GM21515 (cell line): ENCODE measurements at regions not wholly inside any gene's neighbourhood (a gene's known extent, or its start where the extent isn't known, plus 50 kb on each side); places are given as distances from the start of the nearest gene placed in this dataset.

Experiments
- ATAC-seq: cut with Tn5 transposase; IDR thresholded peaks from one replicate; pipeline ENCODE4 v1.9.1; 2021; ENCODE audit not compliant: unreplicated experiment

DNA sequence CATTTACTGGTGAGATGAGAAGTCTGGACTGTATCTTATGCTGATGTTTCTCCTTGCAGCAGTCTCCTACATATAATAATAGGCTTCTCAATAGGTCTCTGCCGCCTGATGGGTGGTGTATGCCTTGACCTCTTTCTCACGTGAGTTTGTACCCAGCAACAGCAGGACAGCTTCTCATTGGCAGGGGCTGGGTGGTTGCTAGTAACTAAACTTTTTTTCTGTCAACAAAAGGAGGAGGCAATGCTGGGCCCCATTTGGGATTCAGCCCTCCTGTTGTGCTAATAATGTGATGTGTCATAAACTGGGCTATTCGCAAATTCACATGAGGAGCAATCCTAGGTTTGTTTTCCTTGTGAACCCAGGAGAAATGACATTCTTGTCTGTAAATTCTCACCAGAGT lies 533.6 kb downstream of the GATA3 start:
- no peak for ATAC-seq

DNA sequence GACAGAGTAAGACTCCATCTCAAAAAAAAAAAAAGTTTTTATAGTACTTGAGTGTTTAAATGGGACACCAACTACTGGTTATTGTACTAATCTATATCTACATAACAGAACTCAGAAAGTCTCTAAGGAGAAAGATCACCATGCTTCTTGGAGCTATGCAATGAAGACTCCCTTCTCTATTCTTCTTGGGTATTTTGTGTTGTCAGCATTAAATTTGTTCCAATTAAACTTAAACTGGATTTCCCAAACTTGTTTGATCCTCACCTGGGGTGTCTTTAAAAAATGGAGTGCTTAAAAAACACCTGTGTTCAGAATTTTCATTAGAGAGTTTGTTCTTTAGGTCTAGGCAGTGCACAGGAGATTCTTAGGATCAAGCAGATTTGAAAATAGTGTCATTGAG lies 536.0 kb downstream of the GATA3 start:
- no peak for ATAC-seq

DNA sequence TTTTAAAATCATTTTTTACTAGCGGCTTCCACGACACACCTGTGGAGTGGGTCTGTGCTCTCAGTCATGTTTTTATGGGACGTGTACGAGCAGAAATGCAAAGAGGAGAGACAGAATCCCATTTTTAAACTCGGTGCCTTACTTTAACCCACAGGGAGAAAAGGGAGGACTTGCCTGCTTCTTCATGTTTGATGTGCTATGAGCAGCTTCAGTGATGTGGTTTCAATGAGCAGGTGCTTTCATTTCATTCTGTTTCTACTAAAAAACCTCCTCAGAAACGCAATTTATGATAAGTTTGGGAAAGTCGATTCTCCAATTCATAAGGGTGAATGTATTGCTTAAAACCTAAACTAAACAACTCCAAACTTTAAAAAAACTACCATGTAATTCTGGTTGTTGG lies 537.2 kb downstream of the GATA3 start:
- no peak for ATAC-seq

DNA sequence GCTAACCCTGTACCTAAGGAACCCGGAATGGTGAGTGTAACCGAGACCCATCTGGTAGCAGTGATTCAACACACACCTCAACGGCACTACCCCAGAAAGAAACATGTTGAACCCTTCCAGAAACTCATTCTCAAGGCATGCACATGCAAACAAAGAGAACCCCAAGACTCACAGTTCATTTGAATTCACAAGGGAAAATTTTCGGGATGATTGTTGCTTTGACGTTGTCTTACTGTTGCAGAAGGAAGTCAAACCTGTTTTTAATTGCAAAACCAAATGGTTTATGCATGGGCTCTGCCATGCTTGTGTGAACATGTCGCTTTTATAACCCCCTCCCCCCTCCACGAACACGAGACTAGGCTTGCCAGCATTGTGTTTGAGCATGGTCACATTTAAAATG lies 539.7 kb downstream of the GATA3 start:
- ATAC-seq, result no peak

DNA sequence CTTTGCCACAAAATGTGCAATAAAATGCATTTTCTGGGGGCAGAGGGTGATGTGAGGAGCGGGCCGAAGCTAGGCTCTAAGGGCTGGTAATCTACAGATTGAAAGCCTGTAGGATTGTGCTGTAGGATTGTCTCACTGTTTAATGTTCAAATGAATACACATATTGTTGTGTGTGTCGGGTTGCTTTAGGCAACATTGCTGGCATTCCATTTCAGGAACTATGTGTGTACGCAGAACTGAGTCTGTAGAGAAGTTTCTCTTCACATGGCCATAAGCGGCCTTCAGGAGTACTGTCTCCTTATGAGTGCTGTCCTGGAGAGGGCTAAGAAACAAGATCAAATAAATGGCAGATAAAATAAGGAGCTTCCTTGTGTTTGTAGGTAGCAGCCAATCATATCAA lies 540.2 kb downstream of the GATA3 start:
- no peak for ATAC-seq

DNA sequence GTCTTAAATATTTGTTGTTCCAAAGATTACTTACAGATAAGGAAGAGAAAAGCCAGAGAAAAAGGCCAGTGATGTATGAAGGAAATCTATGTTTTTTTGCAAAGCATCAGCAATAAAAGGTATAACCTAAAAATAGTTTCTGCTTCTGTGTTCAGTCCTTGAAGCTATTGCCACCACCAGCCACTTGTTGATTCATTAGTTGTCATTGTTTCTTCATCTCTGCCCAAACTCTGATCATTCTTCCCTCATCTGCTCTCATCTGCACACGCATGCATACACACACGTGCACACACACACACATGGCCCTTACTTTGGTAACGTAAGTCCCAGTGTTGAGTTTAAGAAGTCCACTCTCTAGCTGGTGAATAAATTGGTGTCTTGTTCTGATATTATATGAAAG lies 540.7 kb downstream of the GATA3 start:
- ATAC-seq, result no peak

DNA sequence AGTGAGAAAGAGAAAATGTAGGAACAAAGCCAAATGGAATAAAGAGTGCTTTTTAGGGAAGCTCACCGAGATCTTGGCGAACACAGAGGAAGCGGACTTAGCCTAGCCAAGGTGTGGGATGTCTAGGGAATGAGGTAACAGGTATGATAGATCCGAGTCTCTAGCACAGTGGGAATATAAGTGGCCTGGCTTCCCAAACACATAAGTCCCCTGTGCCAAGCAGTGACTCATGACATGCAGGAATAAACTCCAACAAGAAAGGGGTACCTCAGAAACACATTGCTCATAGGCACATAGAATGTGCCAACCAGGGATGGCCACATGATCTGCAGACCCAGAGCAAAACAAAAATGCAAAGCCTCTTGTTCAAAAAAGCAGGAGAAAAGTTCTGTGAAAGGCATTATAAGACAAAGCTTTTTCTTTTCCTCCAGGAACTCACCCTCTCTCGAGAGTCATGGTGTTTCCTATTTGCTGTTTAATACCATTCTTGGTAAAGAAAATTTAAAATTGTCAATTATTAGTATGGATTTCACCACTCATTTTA lies 542.5 kb downstream of the GATA3 start:
- ATAC-seq, result no peak

DNA sequence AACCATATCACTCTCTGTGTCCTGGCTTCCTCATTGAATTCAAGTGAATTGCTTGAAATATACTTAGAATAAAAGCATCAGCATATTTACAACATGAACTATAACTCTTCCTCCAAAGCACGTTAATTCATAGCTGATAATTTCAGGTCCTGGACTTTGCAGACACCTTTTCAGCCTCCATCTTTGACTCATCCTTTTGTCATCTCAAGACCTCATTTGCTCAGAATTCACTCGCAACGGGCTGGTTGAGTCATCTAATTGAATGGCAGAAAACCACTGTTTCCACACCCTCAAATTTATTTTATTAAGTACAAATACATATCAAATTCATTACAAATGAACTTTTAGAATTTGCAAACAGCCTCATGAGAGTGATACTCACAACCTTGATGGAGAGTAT lies 545.7 kb downstream of the GATA3 start:
- ATAC-seq, result no peak

DNA sequence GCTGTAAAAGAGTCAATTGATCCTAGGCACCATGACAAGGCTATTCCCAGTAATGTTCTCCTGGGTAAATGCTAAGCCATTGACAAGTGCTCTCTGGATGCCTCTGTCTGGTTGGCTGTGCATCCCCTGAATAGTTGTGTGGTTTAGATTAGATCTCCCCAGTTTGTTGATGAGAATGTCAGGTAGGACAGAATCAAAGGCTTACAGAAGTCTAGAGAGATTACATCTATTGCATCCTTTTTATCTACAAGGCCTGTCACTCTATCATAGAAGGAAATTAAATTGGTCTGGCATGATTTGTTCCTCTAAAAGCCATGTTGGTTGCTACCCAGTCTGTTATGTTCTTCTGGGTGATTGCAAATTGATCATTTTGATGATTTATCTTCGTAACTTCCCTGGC lies 548.3 kb downstream of the GATA3 start:
- no peak for ATAC-seq

DNA sequence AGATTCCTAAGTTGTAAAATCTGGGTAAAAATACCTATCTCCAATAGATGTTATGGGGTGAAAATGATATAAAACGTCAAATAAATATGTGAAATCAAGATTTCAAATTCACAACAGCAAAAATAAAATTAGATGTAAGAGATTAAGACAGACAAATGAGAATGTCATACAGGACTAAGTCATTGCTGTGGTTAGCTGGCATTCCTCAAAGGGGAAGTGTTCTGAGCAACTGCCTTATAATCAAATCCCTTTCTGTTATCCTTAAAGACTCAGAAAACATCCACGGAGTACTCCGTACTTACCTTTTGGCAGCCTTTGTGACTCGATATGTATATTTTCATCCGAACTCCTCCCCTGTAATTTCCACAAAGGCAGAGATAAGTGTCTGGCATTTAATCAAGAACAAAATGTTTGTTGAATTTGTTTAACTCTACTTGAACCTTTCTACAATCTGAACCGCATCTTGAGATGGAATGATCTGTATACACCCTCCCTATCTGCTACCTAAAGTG lies 559.6 kb downstream of the GATA3 start:
- ATAC-seq, result no peak

DNA sequence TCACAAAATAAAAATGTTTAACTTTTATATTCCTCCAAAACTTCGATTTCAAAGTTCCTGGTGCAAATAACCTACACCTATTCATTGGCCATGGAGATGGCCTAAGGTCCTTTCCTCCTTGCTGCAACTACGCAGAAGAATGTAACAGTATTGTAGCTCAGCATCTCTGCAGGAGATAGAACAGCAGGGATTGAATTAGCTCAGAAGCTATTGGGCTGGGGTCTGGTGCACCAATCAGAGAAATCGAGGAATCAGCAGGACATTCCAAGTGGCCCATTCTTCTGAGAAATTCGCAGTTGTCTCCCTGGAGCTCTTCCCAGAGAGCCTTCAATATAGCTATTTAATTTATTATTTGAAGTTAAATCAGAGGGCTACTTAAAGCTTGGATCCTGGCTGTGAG lies 560.6 kb downstream of the GATA3 start:
- no peak for ATAC-seq

DNA sequence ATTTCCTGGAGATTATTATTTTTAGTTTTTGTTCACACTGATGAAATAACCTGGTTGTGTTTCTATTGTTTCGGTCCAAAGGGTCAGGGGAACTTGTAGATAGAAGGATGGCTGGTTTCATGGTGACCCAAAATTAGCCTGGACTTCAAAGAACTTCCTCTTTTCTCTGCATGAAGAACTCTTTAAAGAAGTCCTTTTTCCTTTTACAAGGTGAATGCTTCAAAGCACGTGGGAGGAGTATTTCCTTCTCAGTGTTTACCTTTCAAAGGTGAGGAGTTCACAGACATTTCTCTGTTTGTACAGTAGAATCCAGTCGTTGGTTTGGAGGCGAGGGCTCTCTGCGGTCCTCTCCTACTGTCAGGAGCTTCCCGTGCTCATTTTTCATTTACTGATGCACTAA lies 561.7 kb downstream of the GATA3 start:
- no peak for ATAC-seq

DNA sequence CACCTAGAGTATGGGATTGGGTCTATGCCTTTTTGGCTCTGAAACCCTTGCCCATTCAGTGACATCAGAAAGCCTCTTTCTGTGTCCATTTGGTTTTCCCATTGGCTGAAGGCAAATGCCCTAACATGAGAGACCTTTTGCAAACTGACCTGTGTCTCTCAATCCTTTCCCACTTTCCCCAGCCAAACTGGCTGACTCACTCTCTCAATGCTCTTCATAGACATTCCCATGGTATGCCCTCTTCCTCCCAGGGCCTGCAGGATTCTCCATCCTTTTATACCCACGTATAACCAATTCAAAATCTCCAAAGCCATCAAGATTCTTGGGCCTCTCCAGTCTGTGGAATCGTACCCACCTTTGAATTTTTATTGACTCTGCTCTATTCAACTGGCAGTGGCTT lies 563.3 kb downstream of the GATA3 start:
- ATAC-seq, result no peak

DNA sequence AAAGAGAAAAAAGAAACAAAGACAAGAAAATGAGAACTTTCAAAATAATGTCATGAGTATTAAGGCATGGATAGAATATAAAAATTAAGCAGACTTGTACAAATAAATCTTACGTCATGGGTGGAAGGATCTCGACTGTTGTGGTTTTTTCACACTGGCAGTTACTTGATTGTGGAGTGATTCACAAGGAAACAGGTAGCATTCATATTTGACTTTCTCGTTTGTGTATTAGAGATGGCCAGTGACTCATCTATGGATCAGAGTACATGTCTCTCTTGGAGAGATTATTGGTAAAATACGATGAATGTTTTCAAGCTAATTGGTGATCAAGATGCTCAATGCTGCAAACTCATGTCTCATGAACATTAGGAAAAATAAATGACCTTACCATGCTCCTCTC lies 564.3 kb downstream of the GATA3 start:
- ATAC-seq, result no peak

DNA sequence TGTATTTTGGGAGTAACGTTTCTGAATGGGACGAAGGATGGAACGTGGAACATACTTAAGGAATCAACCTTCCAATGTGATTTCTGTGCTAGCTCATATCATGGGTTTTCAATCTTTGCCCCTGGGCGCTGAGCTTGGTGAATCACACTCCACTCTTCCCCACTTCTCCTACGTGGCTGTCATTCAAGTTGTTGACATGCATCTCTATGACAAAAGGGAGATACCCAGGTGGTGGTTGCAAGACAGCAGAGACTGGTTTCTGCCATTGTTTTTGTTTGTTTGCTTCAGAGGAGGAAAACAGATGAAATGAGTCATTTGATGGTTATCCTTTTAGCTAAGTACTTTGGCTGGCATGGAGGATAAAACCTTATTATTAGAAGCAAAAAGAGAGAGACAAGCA lies 573.9 kb downstream of the GATA3 start:
- ATAC-seq, result no peak

DNA sequence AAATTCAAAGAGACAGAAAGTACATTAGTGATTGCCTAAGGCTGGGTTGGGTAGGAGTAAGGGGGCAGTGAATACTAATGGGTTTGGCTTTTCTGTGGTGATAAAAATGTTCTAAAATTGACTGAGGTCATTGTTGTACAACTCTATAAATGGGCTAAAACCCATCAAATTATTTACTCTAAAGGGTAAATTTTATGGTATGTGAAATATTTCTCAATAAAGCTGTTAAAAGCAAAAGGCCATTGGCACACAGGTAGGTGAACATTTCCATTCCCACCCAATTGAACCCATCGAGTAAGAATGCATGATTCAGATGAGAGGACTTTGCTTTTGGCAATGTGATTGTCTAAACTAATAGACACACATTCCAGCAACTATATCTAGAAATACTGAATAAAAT lies 579.4 kb downstream of the GATA3 start:
- ATAC-seq, result no peak

DNA sequence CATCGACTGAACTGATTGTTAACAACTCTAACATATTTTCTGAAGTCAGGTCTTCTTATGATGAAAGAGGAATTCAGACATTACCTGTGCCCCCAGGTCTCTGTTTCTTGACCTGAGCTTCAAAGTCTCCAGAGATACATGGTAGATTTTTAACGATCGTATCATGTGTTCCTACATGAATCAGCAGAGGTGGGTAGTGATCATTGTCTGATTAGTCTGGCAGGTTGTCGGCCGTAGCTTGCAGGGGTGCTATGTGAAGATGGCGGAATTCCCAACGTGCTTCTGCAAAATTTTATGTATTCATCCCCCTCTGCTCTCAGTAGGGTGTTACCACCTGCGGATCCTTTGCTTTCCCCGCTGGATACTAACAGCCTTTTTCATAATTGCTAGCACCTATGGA lies 581.9 kb downstream of the GATA3 start:
- no peak for ATAC-seq

DNA sequence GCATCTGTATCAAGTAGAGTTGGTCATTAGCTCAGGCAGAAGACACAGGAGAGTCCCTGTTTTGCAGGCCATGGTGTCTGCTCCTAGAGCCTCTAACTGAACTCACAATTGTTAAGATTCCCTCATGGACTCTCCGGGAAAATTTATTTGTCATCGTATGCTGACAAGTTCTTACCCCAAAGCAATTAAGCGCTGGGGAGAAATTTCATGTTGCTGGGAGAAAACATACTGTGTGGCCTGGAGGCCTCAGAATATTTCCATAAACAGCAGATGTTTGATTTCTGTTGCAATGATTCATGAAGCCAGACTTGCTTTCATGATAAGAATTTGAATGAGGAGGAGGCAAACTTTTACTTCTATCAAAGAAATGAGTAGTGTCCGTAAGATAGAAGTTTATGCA lies 583.2 kb downstream of the GATA3 start:
- ATAC-seq, result no peak

DNA sequence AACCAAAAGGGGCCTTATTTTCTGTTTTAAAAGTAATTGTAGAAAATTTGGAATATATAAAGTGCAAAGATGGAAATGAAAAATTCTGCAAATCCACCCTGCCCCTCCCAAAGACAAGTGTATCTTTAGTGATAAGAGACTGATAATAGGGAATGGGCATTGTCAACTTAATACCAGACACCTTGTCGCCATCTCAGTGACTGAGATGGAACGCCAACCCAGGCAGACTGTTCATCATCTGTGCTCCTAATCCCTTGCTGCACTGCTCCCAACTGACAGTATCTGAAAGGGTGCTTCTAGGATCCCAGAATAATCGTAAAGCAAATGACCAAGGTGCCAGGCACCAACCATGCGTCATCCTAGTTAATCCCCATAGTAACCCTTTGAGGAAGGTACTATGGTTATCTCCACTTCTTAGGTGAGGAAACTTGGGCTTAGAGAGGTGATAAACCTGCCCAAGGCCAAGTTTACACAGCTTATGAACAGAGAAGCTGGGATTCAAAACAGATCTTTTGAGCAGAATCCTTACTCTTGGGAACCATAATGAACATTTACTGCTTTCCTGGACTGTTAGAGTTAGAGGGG lies 583.7 kb downstream of the GATA3 start:
- no peak for ATAC-seq

DNA sequence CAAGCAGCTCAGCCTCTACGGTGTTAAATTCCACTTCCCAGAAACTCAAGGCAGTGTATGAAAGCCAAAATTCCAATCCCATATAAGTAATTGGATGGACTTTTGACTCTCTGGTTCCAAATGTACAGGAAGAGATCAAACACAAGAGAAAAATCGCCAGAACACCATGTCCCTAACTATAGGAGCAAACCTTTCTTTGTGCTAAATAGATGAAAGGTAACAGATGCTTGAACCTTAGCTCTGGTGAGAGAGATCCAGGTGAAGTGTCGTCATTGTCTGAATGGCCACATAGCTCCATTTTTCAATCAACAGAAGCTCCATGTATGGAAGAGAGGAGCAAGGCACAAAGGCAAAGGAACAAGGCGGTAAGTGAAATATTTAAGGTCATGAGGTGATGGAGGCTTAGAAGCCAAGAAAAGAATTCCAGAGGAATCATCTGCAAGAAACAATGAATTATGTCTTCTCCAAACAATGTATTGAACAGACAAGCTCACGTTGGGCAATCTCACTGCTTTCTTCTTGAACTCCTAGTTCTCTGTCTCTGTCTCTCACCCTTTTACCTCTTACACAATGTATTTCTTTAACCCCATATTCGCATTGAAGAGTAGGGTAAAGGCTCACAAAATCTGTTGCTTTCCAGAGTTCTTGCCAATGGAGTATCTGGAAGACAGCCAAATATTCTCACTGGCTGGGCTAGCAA lies 585.1 kb downstream of the GATA3 start:
- no peak for ATAC-seq

DNA sequence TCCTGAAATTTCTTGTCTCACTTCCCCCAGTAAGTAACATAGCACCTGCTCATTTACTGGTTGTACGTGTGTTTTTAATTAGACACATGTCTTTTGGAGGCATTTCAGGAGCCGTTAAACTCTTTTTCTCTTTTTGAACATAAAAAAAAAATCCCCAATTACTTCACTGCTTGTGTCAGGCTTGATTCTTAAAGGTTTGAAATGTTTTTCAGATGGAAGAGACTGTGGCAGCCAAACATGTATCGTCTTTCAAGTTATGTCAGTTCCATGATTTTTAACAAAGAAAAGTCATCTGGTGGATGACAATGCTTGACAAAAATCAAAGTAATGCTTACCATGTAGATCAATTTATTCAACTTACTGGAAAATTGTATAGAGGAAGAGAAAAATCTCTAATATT lies 585.8 kb downstream of the GATA3 start:
- ATAC-seq, result no peak

DNA sequence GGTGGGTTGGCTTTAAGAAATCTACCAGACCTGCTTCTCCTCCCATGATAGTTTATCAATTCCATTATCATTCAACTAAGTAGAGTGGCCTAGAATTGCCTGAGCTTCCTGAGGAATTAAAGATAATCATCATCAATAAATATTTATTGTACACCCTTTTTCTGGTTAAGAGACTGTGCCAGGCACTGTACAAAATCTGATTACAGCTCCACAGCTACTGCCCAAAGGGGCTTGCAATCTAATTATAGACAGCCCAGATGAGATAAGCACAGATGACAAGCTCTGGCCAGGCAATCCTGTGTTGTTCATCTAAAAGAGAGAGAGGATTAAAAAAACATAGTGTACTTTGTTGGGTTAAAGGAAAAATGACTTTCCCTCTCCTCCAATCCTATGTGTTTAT lies 586.4 kb downstream of the GATA3 start:
- ATAC-seq, result no peak

DNA sequence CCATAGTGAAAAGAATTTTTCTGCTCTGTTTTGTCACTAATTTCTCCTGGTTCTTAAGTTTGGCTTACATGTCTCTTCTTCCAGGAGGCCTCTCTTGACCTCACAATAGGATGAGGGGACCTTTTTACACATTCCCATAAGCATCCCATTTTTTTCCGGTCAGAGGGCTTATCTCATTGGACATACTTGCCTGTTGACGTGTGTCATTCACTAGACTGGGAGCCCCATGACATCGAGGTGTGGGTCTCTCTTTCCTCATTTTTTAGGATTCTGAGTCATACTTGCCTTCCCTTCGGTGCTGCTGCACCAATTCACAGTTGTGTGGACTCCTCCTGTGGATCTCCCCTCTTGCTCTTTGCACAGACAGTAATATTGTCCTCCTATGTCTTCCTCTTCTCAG lies 601.8 kb downstream of the GATA3 start:
- ATAC-seq, result no peak
